KMS-11 (cell line): ENCODE measurements at regions not wholly inside any gene's neighbourhood (a gene's known extent, or its start where the extent isn't known, plus 50 kb on each side); places are given as distances from the start of the nearest gene placed in this dataset.

Experiments
- H2AFZ ChIP-seq: fragments of 200-600 bp; sonication (generic); 2 replicates; pipeline ENCODE4 v1.6.1; 2016; ENCODE audit warnings: antibody characterized with exemption, mixed run types, low read depth
- H3K27ac ChIP-seq: fragments of 200-600 bp; sonication (generic); 2 replicates; pipeline ENCODE4 v1.6.1; 2016; ENCODE audit warnings: mild to moderate bottlenecking, mixed run types
- H3K27me3 ChIP-seq: fragments of 200-600 bp; sonication (generic); 2 replicates; pipeline ENCODE4 v1.6.1; 2017; ENCODE audit warnings: mild to moderate bottlenecking, low read depth, mixed run types, moderate library complexity; ENCODE audit not compliant: insufficient read depth
- H3K36me3 ChIP-seq: fragments of 200-600 bp; sonication (generic); 2 replicates; pipeline ENCODE4 v1.6.1; 2017; ENCODE audit warnings: mild to moderate bottlenecking, mixed run types; ENCODE audit not compliant: insufficient read depth
- H3K4me1 ChIP-seq: fragments of 200-600 bp; sonication (generic); 2 replicates; pipeline ENCODE4 v1.6.1; 2016; ENCODE audit warnings: mild to moderate bottlenecking, low read depth, mixed run types; ENCODE audit not compliant: poor library complexity, severe bottlenecking
- H3K4me2 ChIP-seq: fragments of 200-600 bp; sonication (generic); 2 replicates; pipeline ENCODE4 v1.7.0; 2016; ENCODE audit warnings: mild to moderate bottlenecking, mixed run types
- H3K4me3 ChIP-seq: fragments of 200-600 bp; sonication (generic); IDR thresholded peaks from 2 replicates; pipeline ENCODE4 v1.6.1; 2017; ENCODE audit warnings: low read depth, low read length, mixed read lengths; ENCODE audit not compliant: insufficient read depth
- H3K79me2 ChIP-seq: fragments of 200-600 bp; sonication (generic); 2 replicates; pipeline ENCODE4 v1.6.1; 2016; ENCODE audit warnings: low read depth, mixed run types; ENCODE audit not compliant: insufficient read depth
- H3K9ac ChIP-seq: fragments of 200-600 bp; sonication (generic); 2 replicates; pipeline ENCODE4 v1.6.1; 2016; ENCODE audit warnings: mild to moderate bottlenecking, mixed run types
- H4K20me1 ChIP-seq: fragments of 200-600 bp; sonication (generic); 2 replicates; pipeline ENCODE4 v1.6.1; 2016; ENCODE audit warnings: mild to moderate bottlenecking, mixed run types; ENCODE audit not compliant: insufficient read depth
- CTCF ChIP-seq: fragments of 200-600 bp; sonication (generic); conservative IDR thresholded peaks from 2 replicates; pipeline ENCODE4 v1.6.1; 2017; ENCODE audit warnings: low read depth, mild to moderate bottlenecking, antibody characterized with exemption, low read length, moderate library complexity, mixed read lengths

GRCh38 chr2:161090411-161090810 lies 69.8 kb upstream of the TANK start:
- no peak overlapping the region for H3K4me3 ChIP-seq
- peak overlapping the region; percentile 65; the same call in 1 of the 2 replicates for H3K4me2 ChIP-seq
- peaks cover 29% of the 10 kb centered on the region for H3K4me1 ChIP-seq
- no peaks in the 10 kb centered on the region for H3K79me2 ChIP-seq
- H3K36me3 ChIP-seq: no peaks in the 10 kb centered on the region
- H3K27me3 ChIP-seq: no peaks in the 10 kb centered on the region
- no peak overlapping the region for H3K9ac ChIP-seq
- H2AFZ ChIP-seq: no peak overlapping the region
- TF ChIP-seq CTCF: no peak
- no peaks in the 10 kb centered on the region for H4K20me1 ChIP-seq
- no peak overlapping the region for H3K27ac ChIP-seq

- no peaks in the 10 kb centered on the region for H3K36me3 ChIP-seq
- H3K4me2 ChIP-seq: no peak overlapping the region
- H3K27me3 ChIP-seq: no peaks in the 10 kb centered on the region
- H2AFZ ChIP-seq: no peak overlapping the region
- TF ChIP-seq CTCF: no peak
- peaks cover 4% of the 10 kb centered on the region for H3K4me1 ChIP-seq
- H4K20me1 ChIP-seq: no peaks in the 10 kb centered on the region
- no peaks in the 10 kb centered on the region for H3K79me2 ChIP-seq
- no peak overlapping the region for H3K27ac ChIP-seq
- no peak overlapping the region for H3K4me3 ChIP-seq
- H3K9ac ChIP-seq: no peak overlapping the region
Observed at GRCh38 chr2:161095314-161095713, 64.9 kb upstream of the TANK start.

- H3K9ac ChIP-seq: no peak overlapping the region
Observed at GRCh38 chr2:161096336-161096735, 63.9 kb upstream of the TANK start.

GRCh38 chr2:161097157-161097556 lies 63.1 kb upstream of the TANK start:
- Histone ChIP-seq H3K27me3 (no peaks in the 10 kb centered on the region), H3K4me2 (no peak overlapping the region), H3K27ac (no peak overlapping the region), H3K4me1 (no peaks in the 10 kb centered on the region), H4K20me1 (no peaks in the 10 kb centered on the region), H3K79me2 (no peaks in the 10 kb centered on the region), H3K9ac (no peak overlapping the region), H2AFZ (no peak overlapping the region), H3K4me3 (no peak overlapping the region), H3K36me3 (no peaks in the 10 kb centered on the region)
- no peak for TF ChIP-seq CTCF

More at GRCh38 chr2:161096336-161096735, 63.9 kb upstream of the TANK start:
- Histone ChIP-seq H2AFZ (no peak overlapping the region), H3K36me3 (no peaks in the 10 kb centered on the region), H3K4me2 (no peak overlapping the region), H3K4me1 (no peaks in the 10 kb centered on the region), H3K27ac (no peak overlapping the region), H4K20me1 (no peaks in the 10 kb centered on the region), H3K79me2 (no peaks in the 10 kb centered on the region), H3K27me3 (no peaks in the 10 kb centered on the region), H3K4me3 (no peak overlapping the region)
- no peak for TF ChIP-seq CTCF
